ENCODE measurements at regions not wholly inside any gene's neighbourhood (a gene's known extent, or its start where the extent isn't known, plus 50 kb on each side); places are given as distances from the start of the nearest gene placed in this dataset.
A peak's percentile ranks its signal among the peaks of the same experiment; 100 is the strongest.

- BruUV-seq (replicated peaks): no TSS peak
- DNase-seq: no peak
- Histone ChIP-seq H2AK9ac (replicated peaks; ENCODE audit: low read depth, low read length, poor library complexity) (no peak overlapping the region), H3K79me1 (ENCODE audit: low read depth in 1 of 2, low read length in 2 of 2) (no peaks in the 10 kb centered on the region), H2AK5ac (ENCODE audit: low read depth, low read length) (no peak overlapping the region), H3K9ac (ENCODE audit: low read depth, low read length) (no peak overlapping the region), H2AFZ (replicated peaks; ENCODE audit: low read length, poor library complexity) (no peak overlapping the region), H2BK15ac (ENCODE audit: low read depth, low read length) (no peak overlapping the region), H3K14ac (replicated peaks; ENCODE audit: low read depth, low read length) (no peak overlapping the region), H3K27ac (ENCODE audit: insufficient read depth, low read length) (no peak overlapping the region), H3K23ac (ENCODE audit: low read depth, low read length) (no peak overlapping the region), H3K4ac (ENCODE audit: low read depth, low read length) (no peak overlapping the region), H3K56ac (ENCODE audit: extremely low read depth, insufficient read depth, low read length) (no peak overlapping the region), H3K18ac (ENCODE audit: low read depth, low read length) (no peak overlapping the region), H2BK120ac (ENCODE audit: low read depth, low read length) (no peak overlapping the region), H3K9me3 (ENCODE audit: control insufficient read depth, insufficient read depth, low read length) (no peaks in the 10 kb centered on the region), H3K36me3 (ENCODE audit: control insufficient read depth, insufficient read depth, low read length) (no peaks in the 10 kb centered on the region), H2BK5ac (ENCODE audit: low read depth, low read length, poor library complexity, severe bottlenecking) (no peak overlapping the region), H4K5ac (ENCODE audit: low read depth, low read length) (no peak overlapping the region), H3K4me1 (ENCODE audit: control insufficient read depth, insufficient read depth, low read length) (no peaks in the 10 kb centered on the region), H4K91ac (ENCODE audit: insufficient read depth, low read depth, low read length) (no peak overlapping the region), H4K8ac (ENCODE audit: low read depth in 2 of 2, low read length in 2 of 2) (no peak overlapping the region), H3K27me3 (ENCODE audit: control insufficient read depth, insufficient read depth, low read length) (no peaks in the 10 kb centered on the region), H3K9me1 (ENCODE audit: insufficient read depth, low read length) (no peaks in the 10 kb centered on the region), H3K4me2 (ENCODE audit: low read depth, low read length) (no peak overlapping the region), H4K20me1 (ENCODE audit: insufficient read depth, low read length) (no peaks in the 10 kb centered on the region), H2BK20ac (ENCODE audit: low read depth, low read length) (no peak overlapping the region; the same call in 1 of the 2 replicates), H3K4me3 (ENCODE audit: insufficient read depth, low read depth, low read length) (no peak overlapping the region)
- ATAC-seq (ENCODE audit: low read depth): no peak
- in situ Hi-C loops (cut with MboI; ENCODE audit: low sequenced_read_pairs): no loop called here
- WGBS, 2 experiments (ENCODE audit: extremely low coverage in 2 of 2, insufficient read length in 1 of 2): no CpG with 5 or more reads among the region's 2 CpGs
- POLR2A ChIA-PET (ENCODE audit: unreplicated experiment): no interaction called here
- TF ChIP-seq RFX5 (IDR thresholded peaks at IDR 0.05; ENCODE audit: low read depth, low read length): no peak
- TF ChIP-seq CEBPB (IDR thresholded peaks at IDR 0.05; ENCODE audit: low read depth, low read length): peak; percentile 43; the same call in 1 of the 2 replicates
- TF ChIP-seq RCOR1 (IDR thresholded peaks at IDR 0.05; ENCODE audit: insufficient replicate concordance, low read length): no peak
- dilution Hi-C loops (cut with HindIII; ENCODE audit: low sequenced_read_pairs, unreplicated experiment): no loop called here
- intact Hi-C loops (cut with micrococcal nuclease): no loop called here
- CTCF ChIA-PET: no interaction called here
These were observed 665.3 kb downstream of the TNS3 start for GRCh38 chr7:46916581-46916980.

Data from IMR-90 (cell line).